Femur (tissue), 1 donor: ENCODE measurements at regions not wholly inside any gene's neighbourhood (a gene's known extent, or its start where the extent isn't known, plus 50 kb on each side); places are given as distances from the start of the nearest gene placed in this dataset.
"Not testable (repeated sequence)": the region's sequence is repeated elsewhere in the genome, so short reads cannot be mapped to it uniquely, and the experiment has no call there.

Source experiments
- DNase-seq: peaks from one replicate; pipeline ENCODE4 v3.0.0-alpha.2; 2017

DNA sequence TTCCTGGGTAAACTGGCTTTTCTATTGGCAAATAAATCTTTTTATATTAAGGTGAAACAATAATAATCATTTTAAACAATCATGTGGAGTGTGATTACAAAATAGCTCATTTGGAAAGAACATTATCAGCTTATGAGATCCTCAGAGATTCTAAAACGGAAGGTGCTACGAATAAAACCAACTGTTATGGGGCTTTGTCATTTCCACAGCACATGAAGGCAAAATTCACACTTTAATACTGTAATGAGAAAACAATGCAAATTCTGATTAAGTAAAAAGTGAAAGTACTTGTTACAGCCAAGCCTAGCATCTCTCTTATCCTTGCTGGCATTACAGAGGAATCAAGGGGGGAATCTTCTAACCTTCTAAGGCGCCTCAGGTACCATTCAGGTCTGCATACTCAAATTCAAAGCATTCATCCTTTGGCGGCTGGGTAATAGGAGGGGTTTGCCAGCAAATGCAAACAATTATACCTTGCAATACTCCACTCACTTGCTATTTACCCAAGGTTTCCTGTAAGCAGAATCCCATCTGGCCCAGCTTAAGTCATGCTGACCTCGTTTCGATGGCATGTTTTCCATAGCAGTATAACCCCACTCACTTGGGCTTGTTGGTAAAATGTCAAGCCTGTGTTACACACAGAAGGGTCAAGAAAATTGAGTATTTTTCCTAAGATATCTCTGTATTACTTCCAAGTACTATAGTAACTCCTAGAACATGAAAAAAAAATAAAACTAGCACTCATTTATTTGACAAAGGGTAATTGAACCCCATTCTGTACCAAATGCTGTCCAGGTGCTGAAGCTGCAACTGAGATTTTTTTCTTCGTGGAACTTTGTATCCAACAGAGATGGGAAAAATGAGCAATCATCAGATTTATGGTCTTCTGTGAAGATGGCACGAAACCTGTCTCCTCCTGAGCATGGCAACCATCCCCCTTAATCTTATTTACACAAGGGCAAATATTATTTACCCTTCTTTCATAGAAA is 183.7 kb upstream of the LMCD1 start:
- no peak for DNase-seq

DNA sequence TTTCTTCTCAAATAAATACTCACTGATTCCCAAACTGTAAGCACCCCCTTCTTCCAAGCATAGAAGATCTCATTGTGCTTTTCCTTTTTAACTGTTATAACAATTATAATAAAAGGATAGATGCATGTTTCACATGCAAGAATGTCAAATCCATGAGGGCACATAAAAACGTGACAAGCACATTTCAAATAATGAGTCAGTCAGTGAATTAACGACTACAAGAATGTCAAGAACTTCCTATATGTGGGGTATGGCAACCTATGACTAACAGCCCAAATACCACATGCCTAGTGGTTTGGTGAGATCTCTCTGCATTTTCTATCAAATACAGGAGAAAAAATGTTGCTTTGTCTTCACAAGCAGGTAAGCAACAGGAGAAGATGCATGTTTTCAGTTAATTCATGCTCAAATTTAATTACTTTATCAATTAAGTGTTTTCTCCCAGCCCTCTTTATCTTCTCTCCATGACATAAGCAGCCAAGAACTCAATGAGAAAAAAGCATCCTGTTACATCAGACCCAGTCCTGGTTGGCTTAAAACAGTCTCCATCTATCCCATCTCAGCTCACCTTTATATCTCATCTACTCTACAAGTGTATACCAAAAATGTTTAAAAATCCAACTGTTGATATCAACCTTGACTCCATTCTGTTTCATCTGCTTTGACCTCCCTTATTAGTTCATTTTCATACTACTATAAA is 181.5 kb upstream of the LMCD1 start:
- DNase-seq: no peak

DNA sequence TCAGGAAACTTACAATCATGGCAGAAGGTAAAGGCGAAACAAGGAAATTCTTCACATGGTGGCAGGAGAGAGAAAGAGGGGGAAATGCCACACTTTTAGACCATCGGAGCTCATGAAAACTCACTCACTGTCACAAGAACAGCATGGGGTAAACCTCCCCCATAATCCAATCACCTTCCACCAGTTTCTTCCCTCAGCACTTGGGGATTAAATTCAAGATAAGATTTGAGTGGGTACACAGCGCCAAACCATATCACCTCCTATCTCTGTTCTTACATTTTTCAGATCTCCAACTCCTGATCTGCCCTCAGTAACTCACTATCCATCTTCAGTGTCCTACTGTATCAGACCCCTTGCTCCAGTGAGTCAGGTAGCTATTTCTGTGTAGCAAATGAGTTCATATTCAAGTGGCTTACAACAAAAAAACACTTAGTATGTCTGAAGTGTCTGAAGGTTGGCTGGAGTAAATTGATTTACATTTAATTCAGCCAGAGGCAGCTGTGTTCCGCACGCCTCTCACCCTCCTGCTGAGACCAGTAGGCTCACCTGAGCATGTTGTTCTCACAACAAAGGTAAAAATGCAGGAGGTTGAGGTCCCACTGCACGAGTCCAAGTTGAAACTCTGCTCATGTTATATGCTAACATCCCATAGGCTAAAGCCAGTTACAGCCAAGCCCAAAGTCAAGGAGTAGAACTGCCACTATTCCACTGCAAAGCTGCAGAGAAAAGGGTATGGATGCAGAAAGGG is 180.7 kb upstream of the LMCD1 start:
- DNase-seq: no peak

- no peak for DNase-seq
Observed at GRCh38 chr3:8324747-8325146, 176.9 kb upstream of the LMCD1 start.

GRCh38 chr3:8325306-8325705 is 176.3 kb upstream of the LMCD1 start:
- DNase-seq: no peak

GRCh38 chr3:8325833-8326232 is 175.8 kb upstream of the LMCD1 start:
- not testable (repeated sequence) for DNase-seq

GRCh38 chr3:8327739-8328138 is 173.9 kb upstream of the LMCD1 start:
- no peak for DNase-seq

- no peak for DNase-seq
Observed at GRCh38 chr3:8328967-8329366, 172.7 kb upstream of the LMCD1 start.

GRCh38 chr3:8329598-8329997 is 172.0 kb upstream of the LMCD1 start:
- no peak for DNase-seq

DNA sequence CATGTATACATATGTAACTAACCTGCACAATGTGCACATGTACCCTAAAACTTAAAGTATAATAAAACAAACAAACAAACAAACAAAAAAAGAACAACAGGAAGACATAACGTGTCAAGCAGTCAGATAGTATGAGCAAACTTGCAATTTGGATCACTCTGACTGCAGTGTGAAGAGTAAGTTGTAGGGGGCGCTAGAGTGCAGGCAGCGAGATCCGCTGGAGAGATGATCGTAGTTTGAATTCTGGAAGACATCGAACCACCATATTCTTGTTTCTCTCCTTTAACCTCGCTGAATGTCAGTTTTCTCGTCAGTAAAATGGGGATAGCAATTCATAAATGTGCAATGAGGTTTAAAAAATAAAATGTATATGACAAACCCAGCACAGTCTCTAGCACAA is 165.2 kb upstream of the LMCD1 start:
- no peak for DNase-seq

GRCh38 chr3:8338424-8338823 is 163.2 kb upstream of the LMCD1 start:
- DNase-seq: no peak

GRCh38 chr3:8341821-8342247 is 159.8 kb upstream of the LMCD1 start:
- no peak for DNase-seq

- no peak for DNase-seq
Observed at GRCh38 chr3:8343058-8343457, 158.6 kb upstream of the LMCD1 start.

DNA sequence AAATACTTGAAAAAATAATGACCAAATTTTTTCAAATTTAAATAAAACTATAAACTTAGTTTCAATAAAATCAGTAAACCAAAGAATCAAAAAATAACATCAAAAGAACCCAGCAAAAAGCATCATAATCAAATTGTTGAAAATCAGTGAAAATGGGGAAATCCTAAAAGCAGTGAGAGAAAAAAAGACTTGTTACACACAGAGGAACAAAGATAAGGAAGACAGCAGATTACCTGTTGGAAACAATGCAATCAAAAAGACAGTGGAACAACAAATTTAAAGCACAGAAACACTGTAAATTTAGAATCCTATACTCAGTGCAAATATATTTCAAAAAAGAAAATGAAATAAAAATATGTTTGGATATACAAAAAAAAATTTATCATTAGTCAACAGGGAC is 156.2 kb upstream of the LMCD1 start:
- DNase-seq: no peak

GRCh38 chr3:8348076-8348475 is 153.5 kb upstream of the LMCD1 start:
- DNase-seq: no peak

DNA sequence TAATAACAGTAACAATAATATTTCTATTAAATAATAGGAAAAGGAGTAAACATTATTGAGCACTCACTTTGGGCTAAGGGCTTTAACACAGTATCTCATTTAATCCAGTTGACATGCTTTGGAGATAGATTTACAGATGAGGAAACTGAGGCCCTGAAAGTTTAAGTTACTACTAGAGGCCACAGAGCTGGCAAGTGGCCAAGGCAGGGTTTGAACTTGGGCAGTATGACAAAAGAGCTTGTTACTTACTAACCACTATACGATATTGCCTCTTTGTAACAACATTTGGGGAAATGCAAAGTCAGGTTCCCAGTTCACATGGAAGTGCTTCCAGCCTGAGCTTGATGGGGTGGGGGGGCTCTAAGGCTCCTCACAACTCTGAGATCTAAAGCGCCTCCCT is 149.1 kb upstream of the LMCD1 start:
- DNase-seq: no peak

DNA sequence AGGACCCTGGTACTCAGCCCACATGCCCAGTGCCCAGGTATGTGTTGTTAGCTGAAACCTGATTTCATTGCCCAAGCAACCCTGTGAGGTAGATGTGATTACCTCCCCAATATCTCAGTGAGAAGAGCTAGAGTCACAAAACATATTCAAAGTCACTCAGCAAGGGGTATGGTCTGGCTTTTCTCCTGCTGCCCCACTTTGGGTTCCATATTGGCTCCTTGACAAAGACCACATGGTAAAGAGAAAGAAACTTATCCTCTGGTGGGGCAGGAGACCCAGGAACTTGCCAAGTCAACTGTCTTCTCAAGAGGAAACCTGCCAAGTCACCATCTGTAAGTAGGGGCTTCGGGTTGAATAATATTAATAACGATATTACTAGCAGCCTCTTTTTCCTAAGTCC is 148.3 kb upstream of the LMCD1 start:
- DNase-seq: no peak

DNA sequence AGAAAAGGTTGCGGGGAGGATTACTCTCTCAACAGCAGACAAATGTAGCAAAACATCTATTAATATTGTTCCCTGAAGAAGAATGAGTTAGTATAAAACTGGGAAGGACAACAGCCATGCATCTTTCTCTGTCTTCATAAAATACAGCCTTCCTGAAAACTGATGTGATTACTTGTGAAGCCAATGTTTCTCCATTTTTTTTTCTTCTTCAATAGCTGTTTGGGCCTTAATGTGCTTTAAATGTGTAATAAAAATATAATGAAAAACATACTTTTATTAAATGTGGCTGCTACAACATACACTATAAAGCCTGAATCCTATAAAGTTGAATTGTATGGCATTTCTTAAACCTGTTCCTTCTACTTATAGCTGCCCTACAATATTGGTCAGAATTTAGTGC is 146.3 kb upstream of the LMCD1 start:
- no peak for DNase-seq

GRCh38 chr3:8356066-8356465 is 145.6 kb upstream of the LMCD1 start:
- not testable (repeated sequence) for DNase-seq

DNA sequence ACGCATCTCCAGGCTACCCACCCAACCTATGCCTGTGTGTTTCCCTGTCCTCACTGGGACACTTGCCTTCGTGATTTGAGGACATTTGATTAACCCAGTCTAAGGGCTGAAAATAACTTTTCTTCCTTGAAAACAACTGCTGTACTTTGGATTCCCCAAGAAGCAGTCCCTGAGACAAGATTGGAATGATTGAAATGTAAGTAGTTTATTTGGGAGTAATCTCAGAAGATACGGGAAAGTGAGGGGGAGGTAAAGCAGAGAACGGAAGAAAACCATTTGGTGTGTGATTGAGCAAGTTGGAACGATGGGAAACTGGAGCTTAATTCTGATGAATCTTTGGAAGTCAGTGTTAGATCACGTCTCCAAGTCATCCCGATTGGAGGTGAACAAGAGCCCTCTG is 143.8 kb upstream of the LMCD1 start:
- DNase-seq: no peak

DNA sequence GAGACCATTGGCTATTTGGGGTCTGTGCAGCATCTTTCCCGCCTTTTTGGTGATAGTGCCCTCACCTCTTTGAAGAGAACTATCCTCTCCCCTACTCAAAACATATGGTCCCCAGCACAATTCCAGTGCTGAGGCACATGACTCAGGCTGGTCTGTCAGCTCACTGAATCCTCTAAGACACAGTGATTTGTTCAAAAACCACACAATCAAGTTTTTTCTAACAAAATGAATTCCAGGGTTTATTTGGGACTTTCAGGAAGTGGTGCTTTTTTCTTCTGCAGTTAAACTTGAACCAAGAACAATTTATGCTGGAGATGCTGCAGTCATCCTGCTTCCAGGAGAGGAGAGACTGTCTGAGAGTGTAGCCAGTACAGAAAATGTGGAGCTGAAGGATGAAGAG is 142.5 kb upstream of the LMCD1 start:
- DNase-seq: no peak

DNA sequence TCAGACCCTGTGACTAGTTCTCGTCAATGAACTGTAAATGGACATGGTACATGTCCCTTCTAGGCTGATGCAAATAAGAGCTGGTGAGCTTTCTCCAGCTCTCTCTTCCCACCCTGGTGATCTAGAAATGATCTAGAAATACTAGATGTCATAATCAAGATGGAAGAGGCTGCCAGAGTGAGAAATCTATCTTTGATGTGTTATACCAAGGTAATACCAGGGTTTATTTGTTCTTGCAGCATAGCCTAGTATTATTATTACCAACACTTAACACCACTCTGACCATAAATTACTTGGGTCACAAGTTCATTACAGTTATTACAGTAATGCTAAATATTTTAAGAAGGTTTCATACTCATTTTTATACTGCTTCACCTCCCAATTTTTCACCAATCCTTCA is 138.4 kb upstream of the LMCD1 start:
- DNase-seq: no peak

DNA sequence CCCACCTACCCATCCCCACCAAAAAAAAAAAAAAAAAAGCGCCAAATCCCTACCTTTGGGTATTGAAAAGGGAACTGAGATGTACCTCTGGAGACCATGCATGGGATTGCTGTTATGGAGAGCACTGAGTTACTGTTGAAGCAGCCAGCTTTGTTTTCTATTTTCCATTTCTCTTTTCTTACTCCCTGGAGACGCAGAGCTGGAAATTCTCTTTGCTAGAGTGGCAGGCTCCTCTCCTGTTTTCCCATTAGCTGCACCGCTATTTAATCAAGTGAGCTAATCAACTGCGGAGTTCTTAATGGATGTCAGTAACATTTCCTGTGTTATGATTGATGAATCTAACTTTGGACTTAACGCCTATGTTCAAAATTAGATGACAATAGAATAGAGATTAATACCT is 136.1 kb upstream of the LMCD1 start:
- DNase-seq: no peak
